ENCODE measurements at regions not wholly inside any gene's neighbourhood (a gene's known extent, or its start where the extent isn't known, plus 50 kb on each side); places are given as distances from the start of the nearest gene placed in this dataset.

DNA sequence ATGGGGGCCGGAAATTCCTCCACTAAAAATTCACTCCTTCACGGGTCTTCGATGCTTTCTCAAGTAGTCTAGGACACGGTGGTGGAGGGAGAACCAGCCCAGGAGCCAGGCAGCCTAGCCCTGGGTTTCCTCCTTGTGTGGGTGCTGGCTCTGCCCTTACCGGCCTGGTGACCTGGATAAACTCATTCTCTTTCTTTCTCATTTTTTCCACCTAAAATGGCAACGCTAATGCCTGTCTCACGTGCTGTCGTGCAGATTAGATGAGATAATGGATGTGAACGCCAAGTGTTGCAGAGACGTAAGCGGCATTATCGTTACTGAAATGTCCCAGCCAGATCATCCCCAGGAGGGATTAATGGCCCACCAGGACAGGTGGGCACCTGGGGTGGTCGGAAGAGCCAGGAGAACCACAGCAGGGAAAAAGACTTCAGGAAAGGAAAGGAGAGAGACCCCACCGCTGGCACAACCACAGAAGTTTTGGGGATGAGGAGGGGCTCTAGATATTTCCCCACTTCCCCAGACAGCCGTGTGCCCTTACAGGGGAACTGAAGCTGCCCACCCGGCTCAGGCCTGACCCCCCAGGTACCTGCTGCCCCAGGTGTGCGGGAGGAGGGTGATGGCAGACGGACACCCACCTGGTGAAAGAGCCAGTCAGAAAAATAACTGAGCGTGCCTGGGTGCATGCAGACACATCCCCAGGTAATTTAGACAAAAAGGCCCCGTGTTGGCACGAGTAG lies 100.8 kb upstream of the ASAP2 start:
- DNase-seq (ENCODE audit: low read depth), result no peak

DNA sequence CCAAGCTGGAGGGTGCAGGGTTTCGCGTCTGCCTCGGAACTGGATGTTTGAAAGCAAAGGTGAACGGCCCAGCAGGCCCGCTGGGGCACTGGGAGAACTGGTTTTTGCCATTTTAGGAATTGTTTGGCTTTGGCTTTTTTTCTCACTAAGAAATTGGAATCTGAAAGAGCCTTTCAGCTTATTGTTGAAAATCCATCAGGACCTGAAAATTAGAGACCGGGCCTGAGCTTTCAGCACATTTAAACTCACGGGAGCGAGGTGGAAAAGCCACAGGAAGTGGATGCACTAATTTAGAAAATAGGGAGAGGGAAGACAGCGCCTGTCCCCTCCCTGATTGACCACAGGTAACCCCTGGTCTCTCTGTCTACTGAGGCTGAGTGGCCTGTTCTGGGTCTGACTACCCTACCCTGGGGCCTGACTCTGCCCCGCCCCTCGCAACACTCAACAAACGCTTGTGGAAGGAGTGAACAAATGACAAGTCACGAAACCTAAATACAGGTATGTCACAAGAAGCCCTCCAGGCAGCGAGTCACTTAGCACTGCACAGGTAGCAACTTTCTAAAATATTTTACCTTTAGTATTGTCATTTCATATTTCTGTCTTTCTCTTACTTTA lies 100.3 kb upstream of the MBOAT2 start:
- DNase-seq (ENCODE audit: low read depth), result no peak

DNA sequence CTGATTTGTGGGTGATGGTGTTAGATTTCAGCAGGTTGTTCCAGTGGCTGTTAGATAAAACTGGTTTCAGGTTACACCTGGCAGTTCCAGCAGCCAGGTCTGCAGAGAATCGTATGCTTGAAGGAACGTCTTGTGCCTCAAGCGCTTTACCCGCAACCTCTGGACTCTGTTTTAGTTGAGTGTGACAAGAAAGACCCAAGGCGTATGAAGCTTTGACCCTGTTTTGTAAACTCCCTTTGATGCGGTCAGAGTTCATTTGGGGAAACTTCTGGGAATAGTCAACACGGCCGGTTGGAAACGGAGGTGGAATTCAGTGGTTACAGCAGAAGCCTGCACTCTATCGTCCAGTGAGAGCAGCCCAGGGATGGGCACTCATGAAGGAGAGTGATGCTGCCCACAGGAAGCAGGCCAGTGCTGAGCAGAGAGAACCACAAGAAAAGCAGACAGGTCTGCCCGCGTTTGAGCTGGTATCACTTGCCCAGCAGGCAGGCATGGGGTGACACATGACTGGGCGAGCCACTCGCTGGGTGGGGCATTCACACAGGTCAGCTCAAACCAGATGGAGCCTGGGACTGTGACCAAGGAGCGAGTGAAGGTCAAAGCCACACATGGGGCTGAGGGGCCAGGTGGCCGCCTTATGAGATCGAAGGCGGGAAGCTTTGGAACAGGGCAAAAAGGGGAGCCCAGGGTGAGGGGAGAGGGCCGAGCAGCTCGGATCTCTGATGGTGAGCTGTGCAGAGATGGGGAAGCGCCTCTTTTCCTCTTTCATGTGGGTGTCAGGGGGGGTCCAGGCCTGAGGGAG lies 99.6 kb upstream of the MBOAT2 start:
- DNase-seq (ENCODE audit: low read depth), result no peak

DNA sequence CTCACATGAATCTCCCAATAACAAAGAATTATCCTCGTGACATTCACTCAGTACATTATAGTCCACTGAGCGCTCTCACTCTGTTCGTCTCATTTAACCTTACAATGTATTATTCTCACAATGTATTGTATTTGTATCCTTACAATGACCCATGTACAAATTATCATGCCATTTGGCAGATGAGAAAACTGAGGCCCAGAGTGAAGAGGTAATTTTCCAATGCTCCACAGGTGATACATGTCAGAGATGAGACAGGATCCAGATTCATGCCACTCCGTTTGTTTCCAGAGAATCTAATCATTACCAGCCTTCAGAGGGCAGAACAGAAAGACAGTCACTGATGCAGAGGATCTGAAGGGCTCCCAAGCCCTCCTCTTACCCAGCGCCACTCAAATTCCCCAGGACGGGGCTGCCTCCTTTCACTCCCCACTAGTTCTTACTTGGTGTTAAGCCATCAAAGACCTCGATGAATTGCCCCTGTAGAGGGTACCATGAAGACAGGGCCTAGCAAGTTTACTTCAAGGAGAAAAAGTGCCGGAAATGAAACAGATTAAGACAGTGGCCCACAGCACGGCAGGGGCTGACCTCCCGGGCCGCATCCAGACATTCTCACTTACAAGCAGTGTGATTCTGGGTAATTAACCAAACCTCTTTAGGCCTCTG lies 98.4 kb upstream of the MBOAT2 start:
- DNase-seq (ENCODE audit: low read depth), result no peak

DNA sequence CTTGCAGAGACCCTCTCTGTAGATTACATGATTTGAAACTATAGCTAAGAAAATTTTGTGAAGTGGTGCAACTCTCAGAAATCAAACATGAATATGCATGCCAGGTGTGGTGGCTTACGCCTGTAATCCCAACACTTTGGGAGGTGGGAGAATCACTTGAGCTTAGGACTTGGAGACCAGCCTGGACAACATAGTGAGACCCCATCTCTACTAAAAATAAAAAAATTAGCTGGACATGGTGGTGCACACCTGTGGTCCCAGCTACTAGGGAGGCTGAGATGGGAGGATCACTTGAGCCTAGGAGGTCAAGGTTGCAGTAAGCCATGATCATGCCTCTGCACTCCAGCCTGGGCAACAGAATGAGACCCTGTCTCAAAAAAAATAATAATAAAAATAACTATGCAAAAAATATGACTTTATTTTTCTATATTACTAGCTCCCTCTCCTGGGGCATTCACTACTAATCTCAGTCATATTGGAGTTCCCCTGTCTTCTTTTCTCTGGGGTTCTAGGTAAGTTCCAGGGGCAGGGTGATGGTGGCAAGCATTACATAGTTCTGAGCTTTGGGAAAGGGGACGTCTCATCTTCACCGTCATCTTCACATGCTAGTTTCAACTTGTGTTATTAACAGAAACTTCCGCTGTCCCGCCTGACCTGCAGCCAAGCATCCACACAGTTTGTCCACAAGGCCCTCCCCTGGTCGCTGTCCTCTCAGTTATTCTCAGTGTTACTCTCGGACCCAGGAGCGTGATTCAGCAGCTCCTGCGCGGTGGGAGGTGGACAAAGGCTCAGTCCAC lies 96.8 kb upstream of the MBOAT2 start:
- DNase-seq (ENCODE audit: low read depth), result no peak

DNA sequence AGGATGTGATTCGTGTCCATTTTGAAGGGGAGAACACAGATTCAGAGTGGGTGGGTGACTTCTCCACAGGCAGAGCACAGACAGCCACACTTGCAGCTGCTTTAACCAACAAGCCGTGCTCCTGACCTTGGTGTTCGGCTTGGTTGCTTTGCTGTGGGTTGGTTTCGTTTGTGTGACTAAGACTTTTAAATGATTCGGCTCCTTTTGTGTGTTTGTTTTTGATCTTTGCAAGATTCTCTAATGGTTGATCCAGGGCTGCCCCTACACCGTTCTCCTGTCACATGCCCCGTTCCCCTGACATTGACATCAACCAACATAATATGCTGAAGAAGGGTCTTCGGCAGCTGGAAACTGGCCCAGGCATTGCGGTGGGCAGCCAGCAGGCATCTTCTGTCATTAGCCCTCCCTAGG lies 95.9 kb upstream of the MBOAT2 start:
- DNase-seq (ENCODE audit: low read depth), result no peak

DNA sequence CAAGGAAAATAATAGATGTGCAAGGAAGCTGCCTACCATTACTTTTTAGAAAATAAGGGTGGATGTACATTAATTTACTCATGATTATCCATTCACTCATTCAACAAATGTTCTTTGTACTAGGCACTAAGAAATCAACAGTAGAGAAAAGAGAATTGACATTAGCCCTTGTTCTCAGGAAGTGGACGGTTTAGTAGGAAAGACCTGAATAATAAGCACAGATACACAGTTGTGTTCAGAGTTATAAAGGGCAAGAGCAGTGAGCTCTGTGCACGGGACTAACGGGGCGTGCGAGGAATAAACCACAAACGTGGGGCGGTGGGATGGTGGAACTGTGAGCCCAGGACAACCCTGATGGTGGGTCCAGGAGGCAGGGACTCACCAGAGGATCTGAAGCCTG lies 94.4 kb upstream of the MBOAT2 start:
- no peak for DNase-seq (ENCODE audit: low read depth)

DNA sequence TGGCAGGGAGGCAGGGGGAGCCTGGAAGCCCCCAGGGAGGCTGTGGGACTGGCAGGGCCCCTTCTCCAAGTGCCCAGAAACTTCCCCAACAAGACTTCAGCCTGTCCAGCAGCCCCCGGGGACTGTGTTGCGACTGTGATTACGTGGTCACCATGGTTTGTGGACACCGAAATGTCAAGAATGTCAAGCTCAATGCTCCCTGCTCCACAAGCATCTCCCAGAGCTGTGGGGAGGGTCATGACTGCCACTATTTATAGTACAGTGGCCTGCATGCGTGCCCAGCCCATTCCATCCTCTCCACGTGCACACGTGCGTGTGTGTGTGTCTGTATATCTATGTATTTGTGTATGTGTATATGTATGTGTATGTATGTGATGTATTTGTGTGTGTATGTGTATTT lies 93.8 kb upstream of the MBOAT2 start:
- no peak for DNase-seq (ENCODE audit: low read depth)

DNA sequence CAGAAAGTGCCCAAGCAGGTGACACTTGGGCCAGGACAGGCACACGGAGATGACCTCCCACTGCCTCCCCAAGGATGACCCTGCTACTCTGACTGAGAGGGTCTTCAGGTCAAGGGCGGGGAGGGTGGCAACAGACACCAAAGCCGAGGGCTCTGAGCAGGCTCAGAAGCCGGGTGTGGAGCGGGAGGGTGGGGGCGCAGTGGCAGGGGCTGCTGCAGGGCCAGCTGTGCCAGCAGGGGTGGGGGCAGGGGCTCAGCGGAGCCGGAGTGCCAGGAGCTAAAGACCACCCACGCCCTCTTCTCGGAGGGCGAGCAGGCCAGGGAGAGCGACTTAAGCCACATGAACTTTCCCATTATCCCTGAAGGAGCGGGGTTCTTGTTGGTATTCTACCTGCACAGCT lies 93.3 kb upstream of the MBOAT2 start:
- DNase-seq (ENCODE audit: low read depth), result no peak

DNA sequence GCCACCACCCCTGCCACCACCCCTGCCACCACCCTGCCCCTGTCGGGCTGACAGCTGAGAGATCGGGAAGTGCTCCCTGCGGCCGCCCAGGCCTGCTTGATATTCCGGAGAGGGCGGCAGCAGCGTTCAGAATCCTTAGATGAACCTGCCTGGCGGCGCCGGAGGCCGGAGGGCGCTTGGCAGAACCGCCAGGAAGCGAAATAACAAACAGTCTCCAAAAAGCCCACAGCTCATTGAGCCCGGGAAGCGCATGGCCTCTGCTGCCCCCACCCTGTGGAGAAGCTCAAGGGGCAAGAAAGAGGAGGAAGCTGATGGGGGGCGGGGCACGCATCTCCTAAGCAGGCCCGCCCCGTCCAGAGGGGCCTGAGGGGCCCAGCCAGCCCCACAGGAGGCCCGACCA lies 92.2 kb upstream of the MBOAT2 start:
- no peak for DNase-seq (ENCODE audit: low read depth)

DNA sequence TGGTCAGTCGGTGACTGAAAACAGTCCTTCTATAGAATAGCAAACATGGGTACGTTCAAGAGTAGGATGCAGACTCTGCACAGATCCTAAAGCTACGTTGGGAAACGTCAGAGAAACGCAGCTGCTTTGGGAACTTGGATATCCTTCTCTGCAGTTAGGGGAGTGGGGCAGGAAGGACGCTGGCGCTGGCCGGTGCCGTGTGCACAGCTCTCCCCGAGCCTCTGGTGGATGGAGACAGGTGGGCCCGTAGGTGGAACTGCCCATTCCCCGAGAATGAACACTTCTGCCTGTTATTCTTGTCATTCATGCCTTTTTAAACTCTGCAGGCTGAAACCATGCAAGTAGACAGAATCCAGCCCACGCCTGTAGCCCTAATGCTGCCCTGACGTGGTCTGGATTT lies 91.7 kb upstream of the MBOAT2 start:
- no peak for DNase-seq (ENCODE audit: low read depth)

DNA sequence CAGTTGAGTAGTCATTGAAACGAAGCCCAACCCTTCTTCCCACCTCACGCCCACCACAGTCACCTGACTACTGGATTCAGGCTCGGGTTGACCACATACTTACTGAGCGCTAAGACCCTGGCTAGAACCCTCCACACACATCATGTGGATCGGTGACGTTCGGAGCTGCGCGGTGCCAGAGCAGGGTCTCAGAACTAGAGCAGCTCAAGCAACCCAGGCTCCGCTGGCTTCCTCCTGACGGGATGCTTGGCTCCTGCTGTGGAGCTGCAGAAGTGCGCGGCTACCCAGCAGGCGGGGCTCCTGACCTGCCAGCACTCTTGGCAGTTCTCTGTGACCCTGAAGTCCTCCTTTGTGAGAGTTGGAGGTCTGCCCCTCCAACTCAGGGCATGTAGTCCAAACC lies 90.6 kb upstream of the MBOAT2 start:
- no peak for DNase-seq (ENCODE audit: low read depth)

DNA sequence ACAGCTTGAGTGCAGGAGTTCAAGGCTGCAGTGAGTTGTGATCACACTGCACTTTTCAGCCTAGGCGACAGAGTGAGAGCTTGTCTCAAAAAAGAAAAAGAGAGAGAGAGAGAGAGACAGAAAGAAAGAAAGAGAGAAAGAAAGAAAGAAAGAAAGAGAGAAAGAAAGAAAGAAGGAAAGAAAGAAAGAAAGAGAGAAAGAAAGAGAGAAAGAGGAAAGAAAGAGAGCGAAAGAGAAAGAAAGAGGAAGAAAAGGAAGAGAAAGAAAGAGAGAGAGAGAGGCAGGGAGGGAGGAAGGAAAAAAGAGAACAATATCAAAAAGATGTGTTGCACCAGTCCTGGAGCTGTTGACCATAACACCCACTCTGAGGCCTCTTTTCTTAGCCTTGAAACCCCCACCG lies 89.8 kb upstream of the MBOAT2 start:
- no peak for DNase-seq (ENCODE audit: low read depth)

DNA sequence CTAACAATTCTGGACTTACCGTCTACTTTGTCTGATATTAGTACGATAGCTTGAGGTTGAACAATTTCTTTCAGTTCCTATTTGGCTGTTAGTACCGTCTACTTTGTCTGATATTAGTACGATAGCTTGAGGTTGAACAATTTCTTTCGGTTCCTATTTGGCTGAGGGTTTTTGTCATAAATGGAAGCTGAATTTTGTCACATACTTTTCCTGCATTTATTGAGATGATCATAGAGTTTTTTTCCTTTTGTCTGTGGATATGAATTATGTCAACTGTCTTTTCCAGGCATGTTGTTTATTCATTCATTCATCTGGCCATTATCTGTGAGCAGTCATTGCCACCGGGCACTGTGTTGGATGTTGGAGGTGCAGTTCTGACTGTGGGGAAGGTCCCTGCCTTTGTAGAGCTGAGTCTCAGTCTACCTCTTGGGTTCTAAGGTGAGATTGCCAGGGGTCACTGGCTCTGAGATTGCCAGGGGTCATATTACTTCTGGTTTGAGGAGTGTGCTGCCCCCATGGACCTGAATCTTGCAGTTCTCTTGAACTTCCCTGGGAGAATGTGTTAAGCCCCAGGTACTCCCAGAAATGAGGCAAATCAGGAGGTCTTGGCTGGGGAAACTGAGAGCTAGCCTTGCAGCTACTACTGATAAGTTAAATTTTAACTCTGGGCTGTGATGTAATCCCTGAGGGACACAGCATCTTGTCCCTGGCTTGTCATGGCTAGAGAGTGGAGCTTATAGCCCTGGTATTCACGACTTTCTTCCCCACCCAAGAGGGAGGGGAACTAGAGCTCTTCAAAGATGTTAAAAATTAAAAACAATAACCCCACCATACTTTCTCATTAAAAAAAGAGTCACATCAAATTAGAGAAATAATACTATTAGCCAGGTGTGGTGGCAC lies 89.1 kb upstream of the MBOAT2 start:
- DNase-seq (ENCODE audit: low read depth), result no peak

DNA sequence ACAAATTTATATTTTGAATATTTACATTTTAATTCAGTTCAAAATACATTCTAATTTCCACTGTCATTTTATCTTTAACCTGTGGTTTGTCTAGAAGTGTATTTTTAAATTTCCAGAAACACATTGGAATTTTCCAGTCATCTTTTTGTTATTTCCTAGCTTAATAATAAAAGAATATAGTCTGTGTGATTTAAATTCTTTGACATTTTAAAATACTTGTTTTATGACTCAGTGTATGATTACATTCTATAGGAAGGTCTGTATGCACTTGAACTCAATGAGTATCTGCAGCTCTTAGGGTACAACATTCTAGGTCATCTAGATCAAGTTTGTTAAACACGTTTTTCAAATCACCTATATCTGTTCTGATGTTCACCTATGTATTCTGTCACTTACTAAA lies 88.3 kb upstream of the MBOAT2 start:
- DNase-seq (ENCODE audit: low read depth), result no peak

DNA sequence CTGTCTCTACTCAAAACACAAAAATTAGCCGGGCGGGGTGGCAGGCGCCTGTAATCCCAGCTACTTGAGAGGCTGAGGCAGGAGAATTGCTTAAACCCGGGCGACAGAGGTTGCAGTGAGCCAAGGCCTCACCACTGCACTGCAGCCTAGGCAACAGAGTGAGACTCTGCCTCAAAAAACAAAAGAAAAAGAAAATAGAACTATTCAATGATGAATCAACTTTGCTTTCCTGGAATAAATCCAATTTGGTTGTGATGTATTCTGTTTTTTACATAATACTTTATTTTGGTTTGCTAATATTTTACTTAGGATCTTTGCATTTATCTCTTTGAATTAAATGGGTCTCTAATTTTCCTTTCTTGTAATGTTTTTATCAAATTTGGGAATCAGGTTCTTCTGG lies 86.3 kb upstream of the MBOAT2 start:
- DNase-seq (ENCODE audit: low read depth), result no peak

DNA sequence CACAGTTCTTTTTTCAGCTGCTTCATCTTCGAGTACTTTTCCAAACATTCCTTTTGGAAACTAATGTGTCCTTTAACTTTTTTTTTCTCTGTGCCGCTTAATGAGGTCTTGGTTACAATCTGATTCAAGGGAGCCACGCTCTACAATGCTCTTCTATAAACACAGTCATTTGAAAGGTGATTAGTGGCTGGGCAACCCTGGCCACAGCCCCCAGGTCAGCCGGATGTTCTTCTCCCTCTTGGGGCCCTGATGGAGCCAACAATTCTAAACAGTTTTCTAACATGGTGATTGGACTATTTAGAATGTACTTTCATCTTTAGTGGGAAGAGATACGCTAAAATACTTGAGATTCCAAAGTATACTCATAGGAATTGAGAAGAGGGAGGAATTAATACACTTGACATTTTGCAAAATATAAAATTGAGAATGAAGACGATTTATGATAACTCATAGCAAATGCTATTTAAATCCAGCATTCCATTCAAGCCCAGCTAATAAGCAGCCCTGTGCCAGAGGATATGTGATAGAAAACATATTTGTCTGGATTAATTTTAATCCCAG lies 83.7 kb upstream of the MBOAT2 start:
- no peak for DNase-seq (ENCODE audit: low read depth)

DNA sequence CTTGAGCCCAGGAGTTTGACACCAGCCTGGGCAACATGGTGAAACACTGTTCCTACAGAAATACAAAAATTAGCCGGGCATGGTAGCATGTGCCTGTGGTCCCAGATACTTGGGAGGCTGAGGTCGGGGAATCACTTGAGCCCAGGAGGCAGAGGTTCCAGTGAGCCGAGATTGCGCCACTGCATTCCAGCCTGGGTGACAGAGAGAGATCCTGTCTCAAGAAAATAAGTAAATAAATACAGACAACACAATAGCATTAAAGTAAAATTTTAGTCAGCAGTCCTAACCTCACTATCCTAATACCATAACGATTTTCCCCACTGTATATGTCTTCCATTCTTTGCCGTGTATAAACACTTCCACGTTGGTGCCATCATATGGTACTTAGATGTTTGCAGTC lies 83.0 kb upstream of the MBOAT2 start:
- DNase-seq (ENCODE audit: low read depth), result no peak

DNA sequence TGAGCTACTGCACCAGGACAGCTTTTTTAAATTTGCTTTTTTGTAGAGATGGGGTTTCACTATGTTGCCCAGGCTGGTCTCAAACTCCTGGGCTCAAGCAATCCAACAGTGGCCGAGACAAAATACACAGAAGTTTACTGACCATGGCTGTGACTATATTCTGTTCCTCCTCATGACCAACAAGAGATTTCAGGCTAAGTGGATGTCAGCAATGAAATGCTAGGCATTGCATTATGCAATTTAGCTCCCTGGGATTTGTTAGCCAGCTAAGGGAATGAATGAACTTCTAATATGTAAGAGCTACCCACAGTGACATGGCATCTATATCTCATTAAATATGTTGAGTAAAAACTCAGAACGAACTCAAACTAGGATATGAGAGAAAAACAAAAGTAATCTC lies 81.9 kb upstream of the MBOAT2 start:
- no peak for DNase-seq (ENCODE audit: low read depth)

DNA sequence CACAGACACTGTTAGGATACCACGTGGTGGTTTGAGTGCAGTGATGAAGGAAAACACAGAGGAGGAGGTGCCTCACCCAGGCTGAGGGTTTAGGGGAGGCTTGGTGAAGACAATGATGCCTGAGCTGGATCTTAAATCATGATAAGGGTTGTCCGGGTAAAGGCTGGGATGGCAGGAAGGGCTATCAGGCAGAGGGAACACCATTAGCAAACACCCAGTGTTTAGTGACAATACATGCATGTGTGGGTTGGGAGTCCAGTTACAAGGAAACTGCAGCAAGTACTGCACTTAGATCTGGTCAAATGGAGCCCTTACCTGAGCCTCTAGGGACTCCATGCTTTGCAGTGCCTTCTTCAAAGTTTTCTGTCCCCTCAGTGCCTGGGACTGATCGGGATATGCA lies 79.8 kb upstream of the MBOAT2 start:
- no peak for DNase-seq (ENCODE audit: low read depth)
